OCI-LY1 (cell line): ENCODE measurements at regions not wholly inside any gene's neighbourhood (a gene's known extent, or its start where the extent isn't known, plus 50 kb on each side); places are given as distances from the start of the nearest gene placed in this dataset.

Source experiments
- EZH2 ChIP-seq: fragments of 200-600 bp; sonication (generic), shearing (Covaris generic); IDR thresholded peaks from 2 replicates; pipeline ENCODE4 v1.8.0; 2017; ENCODE audit warnings: borderline replicate concordance, mixed run types, mild to moderate bottlenecking, antibody characterized with exemption, low read length, moderate library complexity, mixed read lengths
- TF ChIP-seq, protein P1 (sequence below): fragments of 200-600 bp; sonication (generic), shearing (Covaris generic); IDR thresholded peaks from 2 replicates; pipeline ENCODE4 v1.5.1; 2017; ENCODE audit warnings: mild to moderate bottlenecking, antibody characterized with exemption, low read length, moderate library complexity, mixed read lengths

DNA sequence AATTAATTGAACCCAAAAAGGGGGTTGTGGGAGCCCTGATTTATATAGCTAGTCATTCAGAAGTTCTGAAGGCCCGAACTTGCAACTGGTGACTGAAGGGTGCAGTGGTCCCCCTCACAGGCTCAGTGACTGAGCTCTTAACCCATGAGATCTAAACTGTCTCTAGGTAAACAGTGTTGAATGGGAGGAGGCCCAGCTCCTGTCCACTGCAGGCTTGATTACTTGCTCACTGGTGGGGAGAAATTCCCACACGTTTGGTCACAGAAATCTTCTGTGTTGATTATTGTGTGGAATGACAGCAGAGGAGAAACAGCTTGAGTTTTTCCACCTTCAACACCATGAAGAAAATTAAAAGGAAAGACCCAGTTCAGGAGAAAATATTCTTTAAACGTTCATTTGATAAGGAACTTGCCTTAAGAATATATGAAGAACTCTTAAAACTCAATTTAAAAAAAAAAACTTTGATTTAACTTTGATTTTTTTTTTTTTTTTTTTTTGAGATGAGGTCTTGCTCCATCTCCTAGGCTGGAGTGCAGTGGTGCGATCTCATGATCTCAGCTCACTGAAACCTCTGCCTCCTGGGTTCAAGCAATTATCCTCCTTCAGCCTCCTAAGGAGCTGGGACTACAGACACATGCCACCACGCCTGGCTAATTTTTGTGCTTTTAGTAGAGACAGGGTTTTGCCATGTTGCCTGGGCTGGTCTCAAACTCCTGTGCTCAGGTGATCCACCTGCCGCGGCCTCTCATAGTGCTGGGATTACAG, 249.3 kb downstream of the UQCRFS1 start:
- TF ChIP-seq, protein P1, sequence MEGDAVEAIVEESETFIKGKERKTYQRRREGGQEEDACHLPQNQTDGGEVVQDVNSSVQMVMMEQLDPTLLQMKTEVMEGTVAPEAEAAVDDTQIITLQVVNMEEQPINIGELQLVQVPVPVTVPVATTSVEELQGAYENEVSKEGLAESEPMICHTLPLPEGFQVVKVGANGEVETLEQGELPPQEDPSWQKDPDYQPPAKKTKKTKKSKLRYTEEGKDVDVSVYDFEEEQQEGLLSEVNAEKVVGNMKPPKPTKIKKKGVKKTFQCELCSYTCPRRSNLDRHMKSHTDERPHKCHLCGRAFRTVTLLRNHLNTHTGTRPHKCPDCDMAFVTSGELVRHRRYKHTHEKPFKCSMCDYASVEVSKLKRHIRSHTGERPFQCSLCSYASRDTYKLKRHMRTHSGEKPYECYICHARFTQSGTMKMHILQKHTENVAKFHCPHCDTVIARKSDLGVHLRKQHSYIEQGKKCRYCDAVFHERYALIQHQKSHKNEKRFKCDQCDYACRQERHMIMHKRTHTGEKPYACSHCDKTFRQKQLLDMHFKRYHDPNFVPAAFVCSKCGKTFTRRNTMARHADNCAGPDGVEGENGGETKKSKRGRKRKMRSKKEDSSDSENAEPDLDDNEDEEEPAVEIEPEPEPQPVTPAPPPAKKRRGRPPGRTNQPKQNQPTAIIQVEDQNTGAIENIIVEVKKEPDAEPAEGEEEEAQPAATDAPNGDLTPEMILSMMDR: no peak
- TF ChIP-seq EZH2: no peak
